A673 (cell line): ENCODE measurements at regions not wholly inside any gene's neighbourhood (a gene's known extent, or its start where the extent isn't known, plus 50 kb on each side); places are given as distances from the start of the nearest gene placed in this dataset.

Experiments used
- BruUV-seq: library from RNA; stranded (reverse); fragments of 400-500 nt; replicated peaks from 2 replicates; lab custom pipeline; 2021; lab: Mats Ljungman, UMichigan
- CTCF ChIA-PET: fragments of 300-600 bp; sonication (Branson Sonifier 250); formaldehyde crosslinking; loops from one replicate; lab custom pipeline; 2022; ENCODE audit warnings: antibody characterized with exemption; lab: Charles Lee
- POLR2A ChIA-PET: fragments of 300-600 bp; sonication (Branson Sonifier 250); formaldehyde crosslinking; loops from one replicate; lab custom pipeline; 2022; ENCODE audit warnings: antibody characterized with exemption; ENCODE audit not compliant: low non-redundant PET; lab: Charles Lee
- DNase-seq: peaks from one replicate; pipeline ENCODE4 v3.0.0-alpha.2; 2015; ENCODE audit warnings: low spot score
- H3K27ac ChIP-seq: fragments of 200-600 bp; sonication (generic); 2 replicates; pipeline ENCODE4 v1.5.1; 2016; ENCODE audit warnings: mixed run types, low read depth, mild to moderate bottlenecking, mixed read lengths, antibody characterized with exemption, low read length; ENCODE audit not compliant: poor library complexity, severe bottlenecking
- H3K27me3 ChIP-seq: fragments of 200-600 bp; sonication (generic); replicated peaks from 2 replicates; pipeline ENCODE4 v1.6.1; 2017; ENCODE audit warnings: mixed run types, low read depth, mild to moderate bottlenecking, mixed read lengths, antibody characterized with exemption, low read length; ENCODE audit not compliant: insufficient read depth, poor library complexity
- H3K36me3 ChIP-seq: fragments of 200-600 bp; sonication (generic); 2 replicates; pipeline ENCODE4 v1.6.1; 2016; ENCODE audit warnings: mixed run types, mild to moderate bottlenecking, mixed read lengths, antibody characterized with exemption, low read length; ENCODE audit not compliant: insufficient read depth, poor library complexity, severe bottlenecking
- H3K4me1 ChIP-seq: fragments of 200-600 bp; sonication (generic); 2 replicates; pipeline ENCODE4 v1.6.1; 2017; ENCODE audit warnings: mixed run types, mild to moderate bottlenecking, mixed read lengths, antibody characterized with exemption, low read length; ENCODE audit not compliant: insufficient read depth, poor library complexity, severe bottlenecking
- H3K4me3 ChIP-seq: fragments of 200-600 bp; sonication (generic); 2 replicates; pipeline ENCODE4 v1.5.1; 2016; ENCODE audit warnings: low read depth, mixed run types, mild to moderate bottlenecking, mixed read lengths, low read length; ENCODE audit not compliant: poor library complexity, severe bottlenecking
- H3K9me3 ChIP-seq: fragments of 200-600 bp; sonication (generic); 2 replicates; pipeline ENCODE4 v1.6.1; 2016; ENCODE audit warnings: mixed run types, low read depth, mild to moderate bottlenecking, mixed read lengths, antibody characterized with exemption, low read length; ENCODE audit not compliant: poor library complexity, severe bottlenecking
- EZH2 ChIP-seq: fragments of 200-600 bp; sonication (generic); IDR thresholded peaks from 2 replicates; pipeline ENCODE4 v1.6.1; 2017; ENCODE audit warnings: borderline replicate concordance, low read depth, mild to moderate bottlenecking, mixed read lengths, antibody characterized with exemption, low read length; ENCODE audit not compliant: poor library complexity, severe bottlenecking
- intact Hi-C: fragments of 100-400 bp; cut with micrococcal nuclease; formaldehyde crosslinking; loops from one replicate; pipeline ENCODE4 v1.10.0; 2022; ENCODE audit not compliant: unreplicated experiment
- TF ChIP-seq, protein P1 (sequence below): fragments of 300-800, 200-600 bp; sonication (generic); conservative IDR thresholded peaks from 2 replicates; pipeline ENCODE4 v1.5.1; 2017; ENCODE audit warnings: low read depth, mild to moderate bottlenecking, antibody characterized with exemption, low read length, moderate library complexity, mixed read lengths

- ChIA-PET POLR2A (no interaction called here), CTCF (no interaction called here)
- H3K4me1 ChIP-seq = no peaks in the 10 kb centered on the region
- H3K9me3 ChIP-seq = peaks cover 4% of the 10 kb centered on the region
- no peak for DNase-seq
- H3K27me3 ChIP-seq = peaks cover 14% of the 10 kb centered on the region
- H3K36me3 ChIP-seq = no peaks in the 10 kb centered on the region
- intact Hi-C loops = no loop called here
- no peak overlapping the region for H3K27ac ChIP-seq
- BruUV-seq = no TSS peak
- no peak for TF ChIP-seq EZH2
- TF ChIP-seq, protein P1, sequence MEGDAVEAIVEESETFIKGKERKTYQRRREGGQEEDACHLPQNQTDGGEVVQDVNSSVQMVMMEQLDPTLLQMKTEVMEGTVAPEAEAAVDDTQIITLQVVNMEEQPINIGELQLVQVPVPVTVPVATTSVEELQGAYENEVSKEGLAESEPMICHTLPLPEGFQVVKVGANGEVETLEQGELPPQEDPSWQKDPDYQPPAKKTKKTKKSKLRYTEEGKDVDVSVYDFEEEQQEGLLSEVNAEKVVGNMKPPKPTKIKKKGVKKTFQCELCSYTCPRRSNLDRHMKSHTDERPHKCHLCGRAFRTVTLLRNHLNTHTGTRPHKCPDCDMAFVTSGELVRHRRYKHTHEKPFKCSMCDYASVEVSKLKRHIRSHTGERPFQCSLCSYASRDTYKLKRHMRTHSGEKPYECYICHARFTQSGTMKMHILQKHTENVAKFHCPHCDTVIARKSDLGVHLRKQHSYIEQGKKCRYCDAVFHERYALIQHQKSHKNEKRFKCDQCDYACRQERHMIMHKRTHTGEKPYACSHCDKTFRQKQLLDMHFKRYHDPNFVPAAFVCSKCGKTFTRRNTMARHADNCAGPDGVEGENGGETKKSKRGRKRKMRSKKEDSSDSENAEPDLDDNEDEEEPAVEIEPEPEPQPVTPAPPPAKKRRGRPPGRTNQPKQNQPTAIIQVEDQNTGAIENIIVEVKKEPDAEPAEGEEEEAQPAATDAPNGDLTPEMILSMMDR = no peak
- no peak overlapping the region for H3K4me3 ChIP-seq
These were observed 63.1 kb downstream of the SPATA19 start for GRCh38 chr11:133782116-133782725.

- no TSS peak for BruUV-seq
- no peak for DNase-seq
- ChIA-PET CTCF (no interaction called here), POLR2A (no interaction called here)
- Histone ChIP-seq H3K9me3 (peaks cover 18% of the 10 kb centered on the region), H3K36me3 (no peaks in the 10 kb centered on the region), H3K4me3 (no peak overlapping the region), H3K27ac (no peak overlapping the region), H3K4me1 (no peaks in the 10 kb centered on the region), H3K27me3 (peaks cover 3% of the 10 kb centered on the region)
- no peak for TF ChIP-seq EZH2
- TF ChIP-seq, protein P1 = no peak
- intact Hi-C loops = no loop called here
These were observed 67.2 kb downstream of the SPATA19 start for GRCh38 chr11:133778161-133778560.

- DNase-seq = no peak
- Histone ChIP-seq H3K36me3 (no peaks in the 10 kb centered on the region), H3K27ac (no peak overlapping the region), H3K9me3 (peaks cover 18% of the 10 kb centered on the region), H3K4me3 (no peak overlapping the region), H3K4me1 (no peaks in the 10 kb centered on the region), H3K27me3 (peaks cover 3% of the 10 kb centered on the region)
- CTCF ChIA-PET = no interaction called here
- intact Hi-C loops = no loop called here
- POLR2A ChIA-PET = no interaction called here
- BruUV-seq = no TSS peak
- TF ChIP-seq, protein P1 = no peak
- TF ChIP-seq EZH2 = no peak
These were observed 68.5 kb downstream of the SPATA19 start for GRCh38 chr11:133776671-133777367.
